ENCODE measurements at regions not wholly inside any gene's neighbourhood (a gene's known extent, or its start where the extent isn't known, plus 50 kb on each side); places are given as distances from the start of the nearest gene placed in this dataset.

- DNase-seq (ENCODE audit: low read depth, low spot score), result no peak
Observed at GRCh38 chr13:106633321-106633720, 65.4 kb upstream of the ARGLU1 start.

- DNase-seq (ENCODE audit: low read depth, low spot score), result no peak
Observed at GRCh38 chr13:106630650-106631049, 62.7 kb upstream of the ARGLU1 start.

- DNase-seq (ENCODE audit: low read depth, low spot score), result no peak
Observed at GRCh38 chr13:106630162-106630561, 62.2 kb upstream of the ARGLU1 start.

GRCh38 chr13:106628936-106629659, 61.2 kb upstream of the ARGLU1 start:
- no peak for DNase-seq (ENCODE audit: low read depth, low spot score)

GRCh38 chr13:106626473-106626872, 58.5 kb upstream of the ARGLU1 start:
- no peak for DNase-seq (ENCODE audit: low read depth, low spot score)

GRCh38 chr13:106625578-106625977, 57.6 kb upstream of the ARGLU1 start:
- no peak for DNase-seq (ENCODE audit: low read depth, low spot score)

- no peak for DNase-seq (ENCODE audit: low read depth, low spot score)
Observed at GRCh38 chr13:106623799-106624460, 56.0 kb upstream of the ARGLU1 start.

GRCh38 chr13:106621833-106622232, 53.9 kb upstream of the ARGLU1 start:
- DNase-seq (ENCODE audit: low read depth, low spot score), result no peak

- peak; percentile 71 for DNase-seq (ENCODE audit: low read depth, low spot score)
Observed at GRCh38 chr13:106619688-106620555, 52.0 kb upstream of the ARGLU1 start.
